Suprapubic skin (tissue), 3 donors: ENCODE measurements at regions not wholly inside any gene's neighbourhood (a gene's known extent, or its start where the extent isn't known, plus 50 kb on each side); places are given as distances from the start of the nearest gene placed in this dataset.
"Not testable (repeated sequence)": the region's sequence is repeated elsewhere in the genome, so short reads cannot be mapped to it uniquely, and the experiment has no call there.

Experiments used
- POLR2AphosphoS5 ChIP-seq, 3 donors: sonication (generic); formaldehyde crosslinking; IDR thresholded peaks; one replicate each; pipeline ENCODE4 v1.6.1; 2017; ENCODE audit warnings: antibody characterized with exemption in 3 of 3
- TF ChIP-seq, protein P1 (sequence below), 2 donors: fragments of 200-600 bp in 1 of 2; fragments of 450-650 bp in 1 of 2; sonication (generic) in 1 of 2; IDR thresholded peaks; one replicate each; pipeline ENCODE4 v1.5.1; 2016 to 2019; ENCODE audit warnings: antibody characterized with exemption in 2 of 2, mild to moderate bottlenecking in 1 of 2, moderate library complexity in 1 of 2

DNA sequence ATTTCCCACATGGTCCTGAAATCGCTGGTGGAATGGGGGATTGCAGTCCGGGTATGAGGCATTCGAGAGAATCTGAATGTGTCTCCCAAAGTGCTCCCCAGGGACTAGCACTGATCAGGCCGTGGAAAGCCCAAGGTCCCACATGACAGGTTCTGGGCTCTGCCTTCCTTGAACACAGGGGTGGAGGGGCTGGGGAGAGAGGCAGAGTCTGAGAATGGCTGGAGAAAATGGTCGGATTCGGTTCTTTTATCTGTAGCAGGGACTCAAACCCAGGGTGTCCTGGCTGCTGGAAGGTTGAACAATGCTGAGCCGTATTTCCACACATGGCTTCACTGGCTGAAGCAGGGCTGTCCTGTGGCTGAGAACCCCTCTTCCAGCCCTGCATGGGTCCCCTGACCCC is 122.7 kb upstream of the SULF2 start:
- TF ChIP-seq, protein P1, sequence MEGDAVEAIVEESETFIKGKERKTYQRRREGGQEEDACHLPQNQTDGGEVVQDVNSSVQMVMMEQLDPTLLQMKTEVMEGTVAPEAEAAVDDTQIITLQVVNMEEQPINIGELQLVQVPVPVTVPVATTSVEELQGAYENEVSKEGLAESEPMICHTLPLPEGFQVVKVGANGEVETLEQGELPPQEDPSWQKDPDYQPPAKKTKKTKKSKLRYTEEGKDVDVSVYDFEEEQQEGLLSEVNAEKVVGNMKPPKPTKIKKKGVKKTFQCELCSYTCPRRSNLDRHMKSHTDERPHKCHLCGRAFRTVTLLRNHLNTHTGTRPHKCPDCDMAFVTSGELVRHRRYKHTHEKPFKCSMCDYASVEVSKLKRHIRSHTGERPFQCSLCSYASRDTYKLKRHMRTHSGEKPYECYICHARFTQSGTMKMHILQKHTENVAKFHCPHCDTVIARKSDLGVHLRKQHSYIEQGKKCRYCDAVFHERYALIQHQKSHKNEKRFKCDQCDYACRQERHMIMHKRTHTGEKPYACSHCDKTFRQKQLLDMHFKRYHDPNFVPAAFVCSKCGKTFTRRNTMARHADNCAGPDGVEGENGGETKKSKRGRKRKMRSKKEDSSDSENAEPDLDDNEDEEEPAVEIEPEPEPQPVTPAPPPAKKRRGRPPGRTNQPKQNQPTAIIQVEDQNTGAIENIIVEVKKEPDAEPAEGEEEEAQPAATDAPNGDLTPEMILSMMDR (IDR thresholded peaks at IDR 0.05) = not testable (repeated sequence)
- TF ChIP-seq POLR2AphosphoS5 (IDR thresholded peaks at IDR 0.05) = not testable (repeated sequence)
